ENCODE measurements at regions not wholly inside any gene's neighbourhood (a gene's known extent, or its start where the extent isn't known, plus 50 kb on each side); places are given as distances from the start of the nearest gene placed in this dataset.

DNA sequence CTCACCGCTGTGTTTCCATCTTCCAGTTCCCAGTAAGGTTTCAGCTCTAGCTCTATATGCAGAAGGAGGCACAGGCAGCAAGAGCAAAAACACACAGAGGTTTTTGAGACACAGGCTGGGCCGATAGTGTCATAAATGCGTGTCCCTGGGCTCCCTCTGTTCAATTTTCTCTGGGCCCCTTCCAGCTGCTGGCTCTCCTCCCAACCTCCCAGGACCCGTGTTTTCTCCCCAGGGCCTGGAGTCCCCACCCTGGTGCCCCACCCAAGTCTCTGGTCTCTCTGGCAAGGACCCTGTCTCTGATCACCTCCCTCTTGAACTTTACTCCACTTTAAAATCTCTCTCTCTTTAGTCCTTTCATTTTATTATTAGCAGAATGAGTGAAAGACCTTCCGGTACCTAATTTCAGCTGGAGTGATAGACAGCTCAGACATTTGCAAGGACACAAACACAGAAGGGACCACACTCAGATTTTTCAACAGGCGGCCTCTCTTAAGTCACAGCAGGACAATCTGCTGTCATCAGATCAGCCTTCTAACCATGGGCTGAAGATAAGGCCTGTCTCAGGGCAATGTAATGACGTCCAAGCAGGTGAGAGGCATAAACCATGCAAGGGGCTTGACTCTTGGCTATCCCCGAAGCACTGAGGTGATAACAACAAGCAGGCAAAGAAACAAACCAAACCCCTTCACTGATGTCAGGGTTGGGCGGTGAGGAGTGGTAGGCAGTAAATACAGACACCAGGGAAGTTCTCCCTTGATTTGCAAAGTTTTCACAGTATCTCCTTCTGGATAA lies 190.0 kb upstream of the IRS2 start:
- TF ChIP-seq, protein P1, sequence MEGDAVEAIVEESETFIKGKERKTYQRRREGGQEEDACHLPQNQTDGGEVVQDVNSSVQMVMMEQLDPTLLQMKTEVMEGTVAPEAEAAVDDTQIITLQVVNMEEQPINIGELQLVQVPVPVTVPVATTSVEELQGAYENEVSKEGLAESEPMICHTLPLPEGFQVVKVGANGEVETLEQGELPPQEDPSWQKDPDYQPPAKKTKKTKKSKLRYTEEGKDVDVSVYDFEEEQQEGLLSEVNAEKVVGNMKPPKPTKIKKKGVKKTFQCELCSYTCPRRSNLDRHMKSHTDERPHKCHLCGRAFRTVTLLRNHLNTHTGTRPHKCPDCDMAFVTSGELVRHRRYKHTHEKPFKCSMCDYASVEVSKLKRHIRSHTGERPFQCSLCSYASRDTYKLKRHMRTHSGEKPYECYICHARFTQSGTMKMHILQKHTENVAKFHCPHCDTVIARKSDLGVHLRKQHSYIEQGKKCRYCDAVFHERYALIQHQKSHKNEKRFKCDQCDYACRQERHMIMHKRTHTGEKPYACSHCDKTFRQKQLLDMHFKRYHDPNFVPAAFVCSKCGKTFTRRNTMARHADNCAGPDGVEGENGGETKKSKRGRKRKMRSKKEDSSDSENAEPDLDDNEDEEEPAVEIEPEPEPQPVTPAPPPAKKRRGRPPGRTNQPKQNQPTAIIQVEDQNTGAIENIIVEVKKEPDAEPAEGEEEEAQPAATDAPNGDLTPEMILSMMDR (IDR thresholded peaks at IDR 0.05) = no peak
- TF ChIP-seq POLR2A (IDR thresholded peaks at IDR 0.05) (no peak), POLR2AphosphoS5 (IDR thresholded peaks at IDR 0.05) (no peak)
